Kidney (tissue), 13 donors: ENCODE measurements at regions not wholly inside any gene's neighbourhood (a gene's known extent, or its start where the extent isn't known, plus 50 kb on each side); places are given as distances from the start of the nearest gene placed in this dataset.
A peak's percentile ranks its signal among the peaks of the same experiment; 100 is the strongest.

Experiments used
- DNase-seq, 5 donors: peaks; one replicate each; pipeline ENCODE4 v3.0.0-alpha.2; 2013 to 2020
- FAIRE-seq: peaks from 2 replicates; lab custom pipeline; 2012; peaks lifted over from hg19 to GRCh38; lab: Jason Lieb, UNC
- H3K27ac ChIP-seq, 2 donors: one replicate each; pipeline ENCODE4 v1.7.0; 2013; ENCODE audit warnings: low read depth in 2 of 2, low read length in 2 of 2, inconsistent platforms in 1 of 2
- H3K27me3 ChIP-seq: one replicate; pipeline ENCODE4 v1.7.1; 2013; ENCODE audit warnings: low read length, inconsistent platforms; ENCODE audit not compliant: control insufficient read depth, insufficient read depth
- H3K36me3 ChIP-seq, 3 donors: one replicate each; pipeline versions ENCODE4 v1.7.0 to v1.7.1; 2013; ENCODE audit warnings: low read length in 3 of 3, control low read depth in 1 of 3, inconsistent platforms in 1 of 3; ENCODE audit not compliant: insufficient read depth in 3 of 3, control insufficient read depth in 2 of 3
- H3K4me1 ChIP-seq, 3 donors: one replicate each; pipeline versions ENCODE4 v1.7.0 to v1.7.1; 2013; ENCODE audit warnings: low read length in 3 of 3, inconsistent platforms in 1 of 3, low read depth in 1 of 3; ENCODE audit not compliant: control insufficient read depth in 2 of 3, insufficient read depth in 2 of 3
- H3K4me3 ChIP-seq, 3 donors: one replicate each; pipeline versions ENCODE4 v1.7.0 to v1.8.1; 2013; ENCODE audit warnings: low read length in 3 of 3, control low read depth in 1 of 3, inconsistent platforms in 1 of 3
- H3K9ac ChIP-seq, 3 donors: one replicate each; pipeline versions ENCODE4 v1.7.0 to v1.7.1; 2013; ENCODE audit warnings: low read length in 3 of 3, control low read depth in 1 of 3, inconsistent platforms in 1 of 3
- H3K9me3 ChIP-seq, 3 donors: one replicate each; pipeline versions ENCODE4 v1.7.0 to v1.7.1; 2013; ENCODE audit warnings: low read length in 3 of 3, control low read depth in 1 of 3, inconsistent platforms in 1 of 3; ENCODE audit not compliant: control insufficient read depth in 2 of 3, insufficient read depth in 1 of 3
- CTCF ChIP-seq: IDR thresholded peaks from 3 replicates; pipeline ENCODE4 v1.5.1; 2012; ENCODE audit warnings: mild to moderate bottlenecking, moderate library complexity, borderline replicate concordance; ENCODE audit not compliant: insufficient read depth; ENCODE audit errors: extremely low read depth
- intact Hi-C: fragments of 100-400 bp; cut with DNase I; formaldehyde crosslinking; loops from one replicate; pipeline ENCODE4 v1.11.1; 2022
- donor health status: control.
- donor health status: control.
- donor health status: control.
- donor health status: control.
- donor health status: control.
- donor health status: DM: yes; HTN: yes; CAD: no.
- donor health status: Normal renal cell carcinoma (clear cell type).

GRCh38 chr5:145076040-145076439 lies 759.1 kb downstream of the PRELID2 start:
- no peak for TF ChIP-seq CTCF
- Histone ChIP-seq H3K4me1 (no peaks in the 10 kb centered on the region), H3K9me3 (no peaks in the 10 kb centered on the region), H3K4me3 (no peak overlapping the region), H3K27ac (no peak overlapping the region), H3K9ac (no peak overlapping the region), H3K27me3 (no peaks in the 10 kb centered on the region), H3K36me3 (no peaks in the 10 kb centered on the region)
- intact Hi-C loops = no loop called here
- DNase-seq = no peak
- FAIRE-seq = no peak

GRCh38 chr5:145072889-145073288 lies 762.3 kb downstream of the PRELID2 start:
- FAIRE-seq (no peak), DNase-seq (peak in 4 of 5 donors; percentile 35 to 90 (median 75))
- intact Hi-C loops = no loop called here
- no peak overlapping the region for H3K4me3 ChIP-seq
- no peak overlapping the region for H3K27ac ChIP-seq
- no peaks in the 10 kb centered on the region for H3K27me3 ChIP-seq
- H3K9ac ChIP-seq = no peak overlapping the region
- TF ChIP-seq CTCF = no peak
- no peaks in the 10 kb centered on the region for H3K4me1 ChIP-seq
- H3K36me3 ChIP-seq = no peaks in the 10 kb centered on the region
- no peaks in the 10 kb centered on the region for H3K9me3 ChIP-seq

- Histone ChIP-seq H3K4me3 (no peak overlapping the region), H3K36me3 (no peaks in the 10 kb centered on the region), H3K4me1 (no peaks in the 10 kb centered on the region), H3K27me3 (no peaks in the 10 kb centered on the region), H3K9ac (no peak overlapping the region), H3K9me3 (no peaks in the 10 kb centered on the region), H3K27ac (no peak overlapping the region)
- intact Hi-C loops = no loop called here
- DNase-seq (no peak), FAIRE-seq (no peak)
- no peak for TF ChIP-seq CTCF
Measured at GRCh38 chr5:145068721-145069120, 766.4 kb downstream of the PRELID2 start.

GRCh38 chr5:145062280-145063062 lies 772.7 kb downstream of the PRELID2 start:
- Histone ChIP-seq H3K4me3 (peak overlapping the region in 1 of 3 donors; percentile 5), H3K27ac (peak overlapping the region; percentile 77 to 92), H3K27me3 (no peaks in the 10 kb centered on the region), H3K36me3 (no peaks in the 10 kb centered on the region), H3K9ac (no peak overlapping the region), H3K9me3 (no peaks in the 10 kb centered on the region), H3K4me1 (peaks cover 0 to 2% (median 0%) of the 10 kb centered on the region in 3 donors)
- FAIRE-seq = peak; percentile 8
- intact Hi-C loops = no loop called here
- peak in 4 of 5 donors; percentile 19 to 53 (median 33) for DNase-seq
- TF ChIP-seq CTCF = no peak
